HepG2 (cell line): ENCODE measurements at regions not wholly inside any gene's neighbourhood (a gene's known extent, or its start where the extent isn't known, plus 50 kb on each side); places are given as distances from the start of the nearest gene placed in this dataset.

Source experiments
- FOXA1 ChIP-seq, 2 experiments: fragments of 450-650 bp in 1 of 2; sonication (generic) in 1 of 2; formaldehyde crosslinking in 1 of 2; IDR thresholded peaks; 2 replicates each; pipeline versions ENCODE4 v1.4.0 to v1.6.1; 2016 to 2020; ENCODE audit warnings: missing genetic modification reagents in 1 of 2
- MYC ChIP-seq: sonication (generic); formaldehyde crosslinking; IDR thresholded peaks from 2 replicates; pipeline ENCODE4 v1.9.0; 2021; ENCODE audit warnings: missing genetic modification reagents, borderline replicate concordance
- RAD21 ChIP-seq: fragments of 450-650 bp; formaldehyde crosslinking; IDR thresholded peaks from 2 replicates; pipeline ENCODE4 v1.5.0; 2020; ENCODE audit warnings: mild to moderate bottlenecking
- TF ChIP-seq, protein P1 (sequence below): IDR thresholded peaks from 2 replicates; pipeline ENCODE4 v1.6.1; 2016; ENCODE audit warnings: missing genetic modification reagents, missing compliant biosample characterization

DNA sequence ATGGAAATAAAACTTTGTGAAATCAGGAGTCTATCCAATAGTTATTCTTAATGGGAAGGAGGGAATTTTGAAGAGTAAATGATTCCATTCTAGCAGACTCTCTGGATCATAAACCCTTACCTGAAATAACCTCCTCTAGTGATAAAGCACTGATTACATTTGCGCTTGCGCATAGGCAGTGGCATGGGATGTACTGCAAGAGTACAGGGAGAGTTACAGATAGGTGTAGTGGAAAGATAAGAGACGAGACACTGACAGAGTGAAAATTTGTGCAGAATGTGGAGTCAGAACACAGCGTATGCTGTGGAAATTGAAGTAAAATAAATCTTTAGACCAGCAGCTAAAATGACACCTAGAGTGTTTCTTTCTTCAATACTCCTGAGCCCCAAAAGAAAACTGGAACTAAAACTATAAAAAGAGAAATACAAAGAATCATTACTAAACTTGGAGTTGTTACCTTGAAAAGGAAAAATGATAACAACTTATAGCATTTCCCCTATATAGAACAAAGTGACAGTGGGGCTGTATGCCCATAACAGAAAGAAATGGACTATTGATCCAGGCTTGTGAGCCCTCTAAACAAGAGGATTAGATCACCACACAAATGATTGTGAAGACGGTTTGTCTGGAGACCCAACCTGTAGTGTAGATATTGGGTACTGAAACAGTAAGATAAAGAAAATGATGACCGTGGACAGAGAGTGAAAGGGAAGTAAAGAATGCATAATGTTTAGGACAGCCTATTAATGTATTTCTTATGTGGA, 1471.2 kb upstream of the NUDT12 start:
- TF ChIP-seq RAD21 (CRISPR knock-in tag), result no peak
- no peak for TF ChIP-seq FOXA1 (IDR thresholded peaks at IDR 0.05)
- TF ChIP-seq FOXA1 (CRISPR knock-in tag; IDR thresholded peaks at IDR 0.05), result no peak
- TF ChIP-seq, protein P1, sequence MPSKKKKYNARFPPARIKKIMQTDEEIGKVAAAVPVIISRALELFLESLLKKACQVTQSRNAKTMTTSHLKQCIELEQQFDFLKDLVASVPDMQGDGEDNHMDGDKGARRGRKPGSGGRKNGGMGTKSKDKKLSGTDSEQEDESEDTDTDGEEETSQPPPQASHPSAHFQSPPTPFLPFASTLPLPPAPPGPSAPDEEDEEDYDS (CRISPR knock-in tag), result no peak
- TF ChIP-seq MYC (CRISPR knock-in tag), result no peak
